Liver (tissue), 8 donors: ENCODE measurements at regions not wholly inside any gene's neighbourhood (a gene's known extent, or its start where the extent isn't known, plus 50 kb on each side); places are given as distances from the start of the nearest gene placed in this dataset.

Experiments used
- DNase-seq: peaks from one replicate; pipeline ENCODE4 v3.0.0-alpha.2; 2017; ENCODE audit warnings: low spot score
- H3K27ac ChIP-seq, 2 donors: one replicate each; pipeline ENCODE4 v1.7.0; 2013; ENCODE audit warnings: inconsistent platforms in 2 of 2, low read length in 2 of 2, control low read depth in 1 of 2, low read depth in 1 of 2, mild to moderate bottlenecking in 1 of 2
- H3K27me3 ChIP-seq, 4 donors: one replicate each; pipeline versions ENCODE4 v1.6.1 to v1.7.0; 2013; ENCODE audit warnings: low read length in 3 of 4, inconsistent platforms in 1 of 4, mild to moderate bottlenecking in 1 of 4, moderate library complexity in 1 of 4; ENCODE audit not compliant: control insufficient read depth in 4 of 4, insufficient read depth in 4 of 4
- H3K36me3 ChIP-seq, 4 donors: one replicate each; pipeline versions ENCODE4 v1.6.1 to v1.7.0; 2013; ENCODE audit warnings: low read length in 3 of 4, mild to moderate bottlenecking in 3 of 4, low read depth in 1 of 4, moderate library complexity in 1 of 4; ENCODE audit not compliant: control insufficient read depth in 4 of 4, insufficient read depth in 3 of 4
- H3K4me1 ChIP-seq, 4 donors: one replicate each; pipeline versions ENCODE4 v1.6.1 to v1.7.0; 2013; ENCODE audit warnings: low read length in 3 of 4, mild to moderate bottlenecking in 3 of 4, moderate library complexity in 1 of 4; ENCODE audit not compliant: control insufficient read depth in 4 of 4, insufficient read depth in 4 of 4
- H3K4me3 ChIP-seq, 3 donors: one replicate each; pipeline versions ENCODE4 v1.6.1 to v1.7.0; 2013; ENCODE audit warnings: low read length in 3 of 3, control low read depth in 1 of 3, low read depth in 1 of 3, mild to moderate bottlenecking in 1 of 3
- H3K9ac ChIP-seq, 2 donors: one replicate each; pipeline ENCODE4 v1.7.0; 2013; ENCODE audit warnings: low read length in 2 of 2, mild to moderate bottlenecking in 2 of 2, moderate library complexity in 2 of 2, control low read depth in 1 of 2, low read depth in 1 of 2
- H3K9me3 ChIP-seq, 4 donors: one replicate each; pipeline versions ENCODE4 v1.6.1 to v1.7.0; 2013; ENCODE audit warnings: low read length in 3 of 4; ENCODE audit not compliant: control insufficient read depth in 4 of 4
- ATF3 ChIP-seq: IDR thresholded peaks from 2 replicates; pipeline ENCODE4 v1.6.1; 2016; ENCODE audit warnings: antibody characterized with exemption
- CTCF ChIP-seq: fragments of 150-350 bp; IDR thresholded peaks from 2 replicates; pipeline ENCODE4 v1.5.1; 2017; ENCODE audit warnings: improper control_type of control experiment, low read depth, low read length; ENCODE audit not compliant: missing input control
- EGR1 ChIP-seq, 2 donors: IDR thresholded peaks; 2 replicates each; pipeline ENCODE4 v1.6.1; 2016 to 2018; ENCODE audit warnings: antibody characterized with exemption in 2 of 2, low read depth in 2 of 2
- FOXA1 ChIP-seq: IDR thresholded peaks from 2 replicates; pipeline ENCODE4 v1.6.1; 2016; ENCODE audit warnings: antibody characterized with exemption
- FOXA2 ChIP-seq: IDR thresholded peaks from 2 replicates; pipeline ENCODE4 v1.6.1; 2016; ENCODE audit warnings: antibody characterized with exemption
- GABPA ChIP-seq, 2 donors: IDR thresholded peaks in 1 of 2; conservative IDR thresholded peaks in 1 of 2; 2 replicates each; pipeline ENCODE4 v1.6.1; 2016; ENCODE audit warnings: antibody characterized with exemption in 2 of 2, mild to moderate bottlenecking in 1 of 2, moderate library complexity in 1 of 2
- HNF4A ChIP-seq, 2 donors: conservative IDR thresholded peaks; 2 replicates each; pipeline ENCODE4 v1.6.1; 2016; ENCODE audit warnings: antibody characterized with exemption in 2 of 2, mild to moderate bottlenecking in 2 of 2
- HNF4G ChIP-seq: IDR thresholded peaks from 2 replicates; pipeline ENCODE4 v1.6.1; 2016; ENCODE audit warnings: antibody characterized with exemption
- JUND ChIP-seq, 2 donors: IDR thresholded peaks; 2 replicates each; pipeline ENCODE4 v1.6.1; 2016; ENCODE audit warnings: antibody characterized with exemption in 2 of 2
- MAX ChIP-seq: IDR thresholded peaks from 2 replicates; pipeline ENCODE4 v1.6.1; 2016; ENCODE audit warnings: antibody characterized with exemption
- NR2F2 ChIP-seq: IDR thresholded peaks from 2 replicates; pipeline ENCODE4 v1.6.1; 2016; ENCODE audit warnings: antibody characterized with exemption
- RAD21 ChIP-seq, 2 donors: IDR thresholded peaks; 2 replicates each; pipeline ENCODE4 v1.6.1; 2016; ENCODE audit warnings: antibody characterized with exemption in 2 of 2, mild to moderate bottlenecking in 2 of 2
- REST ChIP-seq: IDR thresholded peaks from 2 replicates; pipeline ENCODE4 v1.6.1; 2016; ENCODE audit warnings: antibody characterized with exemption, mild to moderate bottlenecking
- RXRA ChIP-seq, 2 donors: IDR thresholded peaks; 2 replicates each; pipeline ENCODE4 v1.6.1; 2017 to 2018; ENCODE audit warnings: antibody characterized with exemption in 2 of 2, mild to moderate bottlenecking in 1 of 2
- SP1 ChIP-seq: IDR thresholded peaks from 2 replicates; pipeline ENCODE4 v1.6.1; 2018; ENCODE audit warnings: antibody characterized with exemption, mild to moderate bottlenecking
- TAF1 ChIP-seq: conservative IDR thresholded peaks from 2 replicates; pipeline ENCODE4 v1.6.1; 2016; ENCODE audit warnings: antibody characterized with exemption, mild to moderate bottlenecking
- YY1 ChIP-seq: IDR thresholded peaks from 2 replicates; pipeline ENCODE4 v1.6.1; 2016; ENCODE audit warnings: antibody characterized with exemption, mild to moderate bottlenecking
- ZBTB33 ChIP-seq: IDR thresholded peaks from 2 replicates; pipeline ENCODE4 v1.6.1; 2016; ENCODE audit warnings: antibody characterized with exemption
- WGBS: extraction: QIAGEN DNeasy Blood & Tissue Kit; methylation state at CpG from one replicate; pipeline ENCODE4 v1.1.7; 2013; 5-methylcytosine and 5-hydroxymethylcytosine counted together
- donor health status: healthy.
- donor health status: healthy.
- donor health status: healthy.
- donor health status: healthy.
- donor health status: healthy.

- H3K4me3 ChIP-seq: no peak overlapping the region
- H3K9me3 ChIP-seq: no peaks in the 10 kb centered on the region
- no peak for DNase-seq
- H3K4me1 ChIP-seq: no peaks in the 10 kb centered on the region
- H3K36me3 ChIP-seq: no peaks in the 10 kb centered on the region
- no peak overlapping the region for H3K9ac ChIP-seq
- no peaks in the 10 kb centered on the region for H3K27me3 ChIP-seq
- no peak overlapping the region for H3K27ac ChIP-seq
- WGBS: 94% methylated on average over 4 of the region's 4 CpGs
- TF ChIP-seq RXRA (IDR thresholded peaks at IDR 0.05) (no peak), FOXA2 (no peak), TAF1 (no peak), FOXA1 (no peak), GABPA (IDR thresholded peaks at IDR 0.05 in 1 of 2, conservative IDR thresholded peaks at IDR 0.05 in 1 of 2) (no peak), ZBTB33 (no peak), RAD21 (IDR thresholded peaks at IDR 0.05) (no peak), JUND (IDR thresholded peaks at IDR 0.05) (no peak)
Measured at GRCh38 chr14:100988956-100989355, 85.4 kb upstream of the RTL1 start.

- no peak overlapping the region for H3K9ac ChIP-seq
- DNase-seq: no peak
- H3K9me3 ChIP-seq: no peaks in the 10 kb centered on the region
- H3K36me3 ChIP-seq: no peaks in the 10 kb centered on the region
- no peak overlapping the region for H3K27ac ChIP-seq
- WGBS: 82% methylated on average over 1 of the region's 1 CpG
- no peaks in the 10 kb centered on the region for H3K4me1 ChIP-seq
- no peak for TF ChIP-seq FOXA1
- TF ChIP-seq ATF3: no peak
- no peak for TF ChIP-seq HNF4G
- no peak for TF ChIP-seq RAD21 (IDR thresholded peaks at IDR 0.05)
- TF ChIP-seq FOXA2: no peak
- no peak for TF ChIP-seq NR2F2
- no peak for TF ChIP-seq REST
- no peak for TF ChIP-seq ZBTB33
- TF ChIP-seq JUND (IDR thresholded peaks at IDR 0.05): no peak
- TF ChIP-seq CTCF: no peak
- no peak for TF ChIP-seq GABPA (IDR thresholded peaks at IDR 0.05 in 1 of 2, conservative IDR thresholded peaks at IDR 0.05 in 1 of 2)
- no peak for TF ChIP-seq TAF1
- TF ChIP-seq MAX: no peak
- TF ChIP-seq EGR1 (IDR thresholded peaks at IDR 0.05; ENCODE audit: low read depth in 2 of 2): no peak
- no peak for TF ChIP-seq SP1
- TF ChIP-seq YY1: no peak
- no peak for TF ChIP-seq RXRA (IDR thresholded peaks at IDR 0.05)
- TF ChIP-seq HNF4A (conservative IDR thresholded peaks at IDR 0.05): no peak
- H3K4me3 ChIP-seq: no peak overlapping the region
- H3K27me3 ChIP-seq: no peaks in the 10 kb centered on the region
Measured at GRCh38 chr14:100989924-100990323, 86.4 kb upstream of the RTL1 start.
